ENCODE measurements at regions not wholly inside any gene's neighbourhood (a gene's known extent, or its start where the extent isn't known, plus 50 kb on each side); places are given as distances from the start of the nearest gene placed in this dataset.

DNA sequence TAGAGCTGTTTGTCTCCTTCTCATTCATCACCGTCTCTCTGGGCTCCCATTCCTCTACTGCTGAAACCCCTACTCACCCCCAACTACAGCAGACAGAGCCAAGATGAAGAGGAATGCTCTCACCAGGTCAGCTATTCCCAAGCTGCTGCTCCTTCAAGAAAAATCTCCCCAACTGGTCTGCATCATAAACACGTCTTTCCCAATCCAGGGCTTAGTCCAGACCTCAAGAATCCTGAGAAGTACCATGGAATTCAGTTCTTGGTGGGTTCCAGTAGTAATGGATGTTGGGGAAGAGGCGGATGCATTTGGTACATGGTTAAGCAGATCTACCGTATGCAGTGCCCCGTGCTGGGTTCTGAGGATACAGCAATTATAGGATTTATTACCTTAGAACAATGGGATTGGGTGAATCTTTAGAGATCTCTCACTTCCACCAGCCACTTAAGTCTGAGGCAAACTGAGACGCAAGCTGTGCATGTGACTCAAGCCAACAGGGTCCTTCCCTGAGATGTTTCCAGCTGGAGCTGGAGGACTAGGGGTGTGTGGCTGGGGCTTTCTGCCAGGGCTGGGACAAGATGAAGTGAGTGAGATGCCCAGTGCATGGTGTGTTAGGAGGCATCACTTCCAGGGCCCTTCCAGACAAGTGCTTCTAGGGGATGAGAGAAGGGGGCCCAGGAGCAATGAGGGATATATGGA is 232.7 kb upstream of the CDH5 start:
- DNase-seq, result no peak

- DNase-seq, result no peak
Observed at GRCh38 chr16:66131895-66132294, 234.6 kb upstream of the CDH5 start.

DNA sequence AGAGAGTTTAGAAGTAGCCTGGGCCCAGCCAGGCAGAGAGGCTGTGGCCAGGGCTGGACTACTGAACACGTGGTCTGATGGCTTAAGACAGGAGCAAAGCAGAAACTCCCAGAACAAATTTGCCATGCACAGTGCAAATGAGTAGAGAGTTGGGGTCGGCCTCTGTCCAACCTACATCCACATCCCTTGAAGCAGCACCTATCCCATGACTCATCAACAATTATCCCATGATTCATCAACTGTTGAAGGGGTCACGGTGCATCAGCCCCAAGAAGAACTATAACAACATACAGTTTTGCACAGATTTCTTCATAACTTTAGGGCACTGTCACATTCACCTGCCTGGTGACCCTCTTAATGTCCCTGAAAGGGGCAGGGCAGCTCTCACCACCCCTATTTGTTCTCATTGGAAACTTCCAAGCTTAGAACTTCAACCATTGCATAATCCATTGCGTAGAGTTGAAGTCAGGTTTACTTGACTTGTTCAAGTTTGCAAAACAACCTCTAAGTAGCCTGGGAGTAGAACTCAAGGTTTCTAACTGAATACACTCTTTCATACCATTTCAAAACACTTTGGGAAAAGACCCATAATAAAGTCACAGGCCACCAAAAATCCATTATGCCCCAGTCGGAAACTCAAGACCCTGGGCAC is 235.2 kb upstream of the CDH5 start:
- DNase-seq, result no peak

DNA sequence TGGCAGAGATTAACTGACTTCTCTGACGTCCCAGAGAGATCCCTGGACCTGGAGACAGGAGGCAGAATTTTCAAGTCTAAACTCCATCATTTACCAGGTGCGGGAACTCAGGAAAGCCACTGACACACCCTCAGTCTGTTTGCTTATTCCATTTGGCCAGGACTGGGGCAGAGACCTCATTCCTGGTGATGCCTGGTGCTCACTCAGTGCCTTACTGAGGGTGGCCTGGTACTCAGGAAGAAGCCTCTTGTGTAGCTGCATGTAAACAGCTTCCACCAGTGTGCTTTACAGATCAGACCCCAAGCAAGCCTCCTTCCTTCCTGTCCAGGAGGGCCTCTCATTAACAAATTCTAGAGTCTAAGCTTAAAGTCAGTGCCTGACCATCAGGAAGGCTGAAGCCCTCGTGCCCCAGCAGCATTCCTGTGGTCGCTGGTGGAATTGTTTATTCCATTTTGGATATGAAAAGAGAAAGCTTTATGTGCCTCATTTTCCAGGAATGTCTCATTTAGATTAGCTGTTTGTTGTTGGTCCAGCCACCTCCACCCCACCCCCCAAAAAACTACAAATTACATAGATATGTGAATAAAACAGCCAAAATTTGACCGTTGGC is 236.1 kb upstream of the CDH5 start:
- no peak for DNase-seq

DNA sequence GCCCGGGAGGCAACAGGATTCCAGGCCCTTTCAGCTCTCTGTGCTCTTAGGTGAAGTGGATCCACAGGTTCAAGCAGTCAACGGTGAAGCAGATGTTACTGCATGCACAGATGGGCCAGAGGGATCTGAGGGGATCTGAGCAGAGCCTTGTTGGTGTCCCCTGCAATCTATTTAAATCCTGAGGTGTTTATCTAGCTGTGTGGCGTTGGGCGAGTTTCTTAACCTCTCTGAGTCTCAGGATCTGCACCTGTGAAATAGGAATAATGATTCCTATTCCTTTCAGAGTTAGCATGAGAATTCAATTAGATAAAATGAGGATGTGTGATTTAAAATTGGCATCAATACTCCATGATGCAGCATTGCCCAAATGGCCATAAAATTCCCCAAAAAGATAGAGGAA is 237.3 kb upstream of the CDH5 start:
- DNase-seq, result no peak

- no peak for DNase-seq
Observed at GRCh38 chr16:66128371-66128770, 238.1 kb upstream of the CDH5 start.

DNA sequence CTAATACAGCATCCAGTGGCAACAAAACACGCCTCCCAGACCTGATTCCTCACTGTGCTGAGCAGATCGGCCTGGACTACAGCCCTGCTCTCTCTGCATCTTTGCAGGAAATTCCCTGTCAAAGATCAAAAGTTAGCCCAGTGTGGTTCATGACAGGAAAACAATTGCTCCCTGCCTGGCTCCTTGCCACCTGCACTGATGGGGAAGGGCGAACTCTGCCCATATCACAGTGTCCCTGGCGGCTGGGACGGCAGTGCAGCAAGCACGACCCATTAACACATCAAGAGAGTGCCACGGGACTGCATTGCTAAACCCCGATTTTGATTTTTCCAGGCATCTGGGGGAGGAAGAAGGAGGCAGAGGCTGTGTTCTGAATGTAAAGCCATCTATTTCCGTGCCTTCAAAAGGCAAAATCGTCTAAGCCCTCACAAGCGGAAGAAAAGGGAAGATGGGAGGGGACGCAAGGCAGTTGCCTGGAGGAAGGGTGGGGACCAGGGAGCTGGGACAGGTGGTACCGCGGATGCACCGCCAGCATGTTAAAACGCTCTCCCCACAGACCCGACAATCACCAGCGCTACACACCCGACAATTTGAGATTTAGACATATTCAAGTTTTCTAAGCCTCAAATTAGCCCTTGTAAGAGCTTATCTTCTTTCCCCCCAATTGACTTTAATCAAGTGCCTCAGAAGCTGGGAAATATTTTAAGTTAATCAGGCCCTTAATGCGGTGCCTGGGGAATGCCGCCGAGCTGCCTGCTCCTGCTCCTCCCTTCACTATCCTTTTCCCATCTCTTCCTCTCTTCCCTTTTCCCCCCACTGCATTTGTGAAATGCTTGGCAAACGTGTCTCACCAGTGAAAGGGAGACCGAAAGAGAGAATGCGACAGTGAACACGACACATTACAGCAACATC is 238.8 kb upstream of the CDH5 start:
- no peak for DNase-seq

- no peak for DNase-seq
Observed at GRCh38 chr16:66121466-66121865, 245.0 kb upstream of the CDH5 start.

GRCh38 chr16:66120656-66121055 is 245.8 kb upstream of the CDH5 start:
- DNase-seq, result no peak

DNA sequence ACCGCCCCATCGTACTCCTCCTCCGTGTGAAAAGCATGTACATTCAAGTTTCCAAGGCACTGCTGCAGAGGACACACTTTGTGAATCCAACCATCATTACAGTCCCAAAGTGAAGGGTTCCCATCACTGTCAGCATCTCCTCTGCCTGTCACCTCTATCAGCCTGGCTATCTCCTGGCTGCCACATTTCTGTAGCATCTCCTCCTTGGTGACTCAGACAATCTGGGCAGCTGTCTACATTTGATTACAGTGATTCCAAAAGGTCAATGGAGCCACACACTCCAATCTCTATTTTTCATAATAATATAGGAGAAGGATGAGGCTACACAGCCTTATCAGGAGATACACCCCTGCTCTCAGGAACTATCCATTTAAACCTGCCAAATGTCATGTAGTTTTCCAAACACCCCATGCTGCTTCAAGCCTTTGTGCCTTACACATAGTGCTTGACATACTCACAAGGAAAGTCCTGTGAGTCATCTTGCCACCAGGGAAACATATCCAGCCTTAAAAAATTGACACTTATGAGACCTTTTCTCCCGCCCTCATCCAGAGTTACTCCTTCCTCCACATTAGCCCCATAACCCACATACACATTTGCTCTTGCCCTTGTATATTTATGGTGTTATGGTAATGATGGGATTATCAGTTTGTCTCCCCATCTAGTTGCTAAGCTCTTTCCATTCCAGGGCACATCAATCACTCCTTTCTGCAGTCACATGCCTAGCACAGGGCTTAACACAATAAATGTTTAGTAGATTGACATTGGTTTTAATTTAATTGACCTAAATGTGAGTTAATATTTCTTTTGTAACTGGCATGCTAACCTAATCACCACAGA is 250.1 kb upstream of the CDH5 start:
- no peak for DNase-seq

GRCh38 chr16:66115373-66115772 is 251.1 kb upstream of the CDH5 start:
- no peak for DNase-seq

DNA sequence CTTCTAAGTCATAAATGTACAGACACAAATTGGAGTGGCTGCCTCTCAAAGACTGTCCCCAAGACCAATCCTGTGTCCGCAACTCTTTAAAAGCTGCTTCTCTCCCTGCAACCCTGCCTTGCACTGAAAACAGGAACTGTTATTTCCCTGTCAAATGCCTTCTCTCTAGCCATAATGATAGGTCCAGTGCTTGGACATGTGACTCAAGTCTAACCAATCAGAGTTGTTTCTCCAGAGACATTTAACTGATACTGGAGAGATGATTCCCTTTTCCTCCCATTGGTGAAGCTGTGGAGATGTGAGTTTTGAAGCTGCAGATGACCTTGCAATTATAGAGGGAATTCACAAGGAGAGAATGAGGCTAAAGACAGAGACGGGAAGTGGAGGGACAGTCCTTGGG is 253.3 kb upstream of the CDH5 start:
- no peak for DNase-seq

- DNase-seq, result no peak
Observed at GRCh38 chr16:66109677-66110076, 256.8 kb upstream of the CDH5 start.

DNA sequence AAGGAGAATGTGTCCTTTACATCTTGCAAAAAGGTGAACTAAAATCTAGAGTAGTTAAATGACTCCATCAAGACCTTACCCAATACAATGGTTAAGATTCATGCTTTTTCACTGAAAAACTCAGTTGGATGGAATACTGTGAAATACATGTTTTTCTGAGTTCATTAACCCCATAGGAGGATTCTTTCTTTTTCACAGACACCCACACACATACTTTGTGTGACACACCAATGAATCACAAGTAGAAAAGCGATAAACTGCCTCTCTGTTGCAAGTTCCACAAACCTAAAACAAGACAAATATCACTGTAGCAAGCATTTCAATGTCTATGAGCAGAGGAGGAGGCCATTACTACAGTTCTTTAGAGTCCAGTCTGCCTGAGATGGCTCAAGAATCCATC is 258.8 kb upstream of the CDH5 start:
- DNase-seq, result no peak

GRCh38 chr16:66103211-66103610 is 263.3 kb upstream of the CDH5 start:
- DNase-seq, result no peak

DNA sequence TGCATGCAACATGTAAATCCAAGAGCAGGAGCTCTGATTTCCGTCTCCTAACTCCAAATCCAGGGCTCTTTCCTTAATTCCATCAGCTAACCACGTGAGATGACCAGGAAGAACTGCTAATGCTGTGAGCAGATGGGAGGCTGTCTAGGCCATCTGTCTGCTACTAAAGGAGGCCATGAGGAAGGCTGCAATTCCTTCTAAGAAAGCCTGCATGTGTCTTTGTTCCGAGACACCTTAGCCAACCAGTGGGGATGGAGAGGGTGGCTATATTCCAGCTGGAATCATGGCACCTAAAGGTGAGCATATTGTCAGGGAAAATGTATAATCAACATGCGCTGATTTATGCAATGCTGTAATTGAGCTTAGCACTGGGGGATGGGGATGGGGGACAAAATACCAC is 267.2 kb upstream of the CDH5 start:
- DNase-seq, result no peak

DNA sequence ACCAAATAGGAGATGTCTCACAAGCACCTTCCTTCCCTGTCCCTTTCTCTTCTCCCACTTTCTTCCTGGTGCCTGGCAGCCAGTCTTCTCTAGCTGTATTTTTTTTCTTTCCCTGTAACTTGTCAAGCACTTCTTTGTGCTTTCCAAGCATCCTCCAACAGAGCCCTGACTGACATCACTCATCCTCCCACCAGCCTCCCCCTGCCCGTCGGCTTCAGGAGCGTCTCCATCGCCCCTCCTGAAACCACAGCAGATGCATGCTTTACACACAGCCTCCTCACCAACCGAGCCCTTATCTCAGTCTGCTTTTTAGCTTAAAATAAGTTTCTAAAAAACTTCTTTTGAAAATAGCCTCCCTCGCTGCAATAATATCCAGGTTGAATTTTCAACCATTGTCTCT is 268.7 kb upstream of the CDH5 start:
- DNase-seq, result no peak

GRCh38 chr16:66095676-66096075 is 270.8 kb upstream of the CDH5 start:
- DNase-seq, result no peak

- DNase-seq, result no peak
Observed at GRCh38 chr16:66093191-66093590, 273.3 kb upstream of the CDH5 start.

GRCh38 chr16:66091471-66091891 is 275.0 kb upstream of the CDH5 start:
- no peak for DNase-seq

GRCh38 chr16:66088681-66089080 is 277.8 kb upstream of the CDH5 start:
- no peak for DNase-seq

GRCh38 chr16:66087308-66087707 is 279.2 kb upstream of the CDH5 start:
- no peak for DNase-seq

Data from T1000 (cell line).